H1 (cell line): ENCODE measurements at regions not wholly inside any gene's neighbourhood (a gene's known extent, or its start where the extent isn't known, plus 50 kb on each side); places are given as distances from the start of the nearest gene placed in this dataset.

Source experiments
- ATF3 ChIP-seq: IDR thresholded peaks from 2 replicates; pipeline ENCODE4 v1.6.1; 2011; ENCODE audit warnings: low read depth, mild to moderate bottlenecking, low read length; ENCODE audit not compliant: insufficient read depth
- EP300 ChIP-seq, 2 experiments: IDR thresholded peaks; 1 replicate in 1 of 2; 2 replicates in 1 of 2; pipeline ENCODE4 v1.6.1; 2011 to 2012; ENCODE audit warnings: low read depth in 2 of 2, low read length in 2 of 2, mild to moderate bottlenecking in 2 of 2, borderline replicate concordance in 1 of 2, inconsistent platforms in 1 of 2, moderate library complexity in 1 of 2
- RNF2 ChIP-seq: fragments of 200-900, 300-1000 bp; sonication (generic); IDR thresholded peaks from 2 replicates; pipeline ENCODE4 v1.7.1; 2016; ENCODE audit warnings: borderline replicate concordance, low read depth, mild to moderate bottlenecking, antibody characterized with exemption, low read length; ENCODE audit not compliant: poor library complexity, severe bottlenecking; ENCODE audit errors: missing control alignments
- TF ChIP-seq, protein P1 (sequence below), 3 experiments: IDR thresholded peaks; 1 replicate in 2 of 3; 2 replicates in 1 of 3; pipeline versions ENCODE4 v1.5.1 to v1.6.1; 2011; ENCODE audit warnings: low read length in 3 of 3, mild to moderate bottlenecking in 3 of 3, inconsistent platforms in 2 of 3, low read depth in 1 of 3, moderate library complexity in 1 of 3; ENCODE audit not compliant: insufficient read depth in 1 of 3; ENCODE audit errors: control extremely low read depth in 1 of 3

DNA sequence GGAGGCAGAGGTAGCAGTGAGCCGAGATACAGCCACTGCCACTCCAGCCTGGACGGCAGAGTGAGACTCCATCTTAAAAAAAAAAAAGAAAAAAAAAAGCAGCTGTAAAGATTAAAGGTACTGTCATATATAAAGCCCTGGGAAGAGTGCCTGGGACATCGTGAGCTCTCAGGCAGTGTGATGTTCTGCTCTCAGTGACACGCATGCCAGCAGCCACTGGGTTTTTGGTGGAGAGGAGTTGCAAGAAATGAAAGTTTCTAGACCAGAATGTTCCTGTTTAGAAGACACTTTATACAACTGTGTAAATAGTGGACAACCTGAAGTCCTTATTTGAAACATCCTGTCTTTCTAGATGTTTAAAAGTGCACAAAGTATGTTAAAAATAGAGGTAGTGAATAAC is 213.2 kb downstream of the IRF8 start (continued):
- TF ChIP-seq ATF3 (no peak), EP300 (IDR thresholded peaks at IDR 0.05; ENCODE audit: borderline replicate concordance in 1 of 2, low read depth in 2 of 2, low read length in 2 of 2) (no peak), RNF2 (no peak)
- TF ChIP-seq, protein P1, sequence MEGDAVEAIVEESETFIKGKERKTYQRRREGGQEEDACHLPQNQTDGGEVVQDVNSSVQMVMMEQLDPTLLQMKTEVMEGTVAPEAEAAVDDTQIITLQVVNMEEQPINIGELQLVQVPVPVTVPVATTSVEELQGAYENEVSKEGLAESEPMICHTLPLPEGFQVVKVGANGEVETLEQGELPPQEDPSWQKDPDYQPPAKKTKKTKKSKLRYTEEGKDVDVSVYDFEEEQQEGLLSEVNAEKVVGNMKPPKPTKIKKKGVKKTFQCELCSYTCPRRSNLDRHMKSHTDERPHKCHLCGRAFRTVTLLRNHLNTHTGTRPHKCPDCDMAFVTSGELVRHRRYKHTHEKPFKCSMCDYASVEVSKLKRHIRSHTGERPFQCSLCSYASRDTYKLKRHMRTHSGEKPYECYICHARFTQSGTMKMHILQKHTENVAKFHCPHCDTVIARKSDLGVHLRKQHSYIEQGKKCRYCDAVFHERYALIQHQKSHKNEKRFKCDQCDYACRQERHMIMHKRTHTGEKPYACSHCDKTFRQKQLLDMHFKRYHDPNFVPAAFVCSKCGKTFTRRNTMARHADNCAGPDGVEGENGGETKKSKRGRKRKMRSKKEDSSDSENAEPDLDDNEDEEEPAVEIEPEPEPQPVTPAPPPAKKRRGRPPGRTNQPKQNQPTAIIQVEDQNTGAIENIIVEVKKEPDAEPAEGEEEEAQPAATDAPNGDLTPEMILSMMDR (IDR thresholded peaks at IDR 0.05; ENCODE audit: control extremely low read depth in 1 of 3, insufficient read depth in 1 of 3, low read depth in 1 of 3, low read length in 3 of 3), result no peak
- TF ChIP-seq, all 59 proteins: peak for 0
